T-helper 2 cell (primary cell): ENCODE measurements at regions not wholly inside any gene's neighbourhood (a gene's known extent, or its start where the extent isn't known, plus 50 kb on each side); places are given as distances from the start of the nearest gene placed in this dataset.
"Not testable (repeated sequence)": the region's sequence is repeated elsewhere in the genome, so short reads cannot be mapped to it uniquely, and the experiment has no call there.

Experiments used
- DNase-seq, 5 experiments: peaks; one replicate each; pipeline versions ENCODE4 v3.0.0 to v3.0.0-alpha.2; 2012 to 2022

- no peak for DNase-seq
Measured at GRCh38 chr14:38559711-38560110, 303.8 kb upstream of the CLEC14A start.

GRCh38 chr14:38557391-38557790, 301.5 kb upstream of the CLEC14A start:
- not testable (repeated sequence) for DNase-seq

DNA sequence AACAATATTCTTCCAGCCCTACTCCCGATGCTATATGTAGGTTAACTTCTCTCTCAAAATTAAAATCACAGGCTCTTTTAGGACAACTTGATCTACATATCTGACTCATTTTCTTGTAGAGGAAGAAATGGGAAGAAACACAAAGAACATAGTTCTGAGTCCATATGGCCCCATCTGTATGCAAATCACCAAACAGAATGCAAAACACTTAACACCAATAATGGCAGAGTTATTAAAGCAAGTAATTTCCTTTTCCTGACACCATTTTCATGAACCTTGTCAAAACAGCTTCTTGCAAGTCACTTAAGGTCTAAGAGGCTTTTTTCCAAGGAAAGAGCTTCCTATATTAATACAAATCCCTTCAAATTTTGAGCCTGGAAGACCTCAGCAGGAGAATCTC, 300.4 kb upstream of the CLEC14A start:
- no peak for DNase-seq

- no peak for DNase-seq
Measured at GRCh38 chr14:38554026-38554425, 298.1 kb upstream of the CLEC14A start.

DNA sequence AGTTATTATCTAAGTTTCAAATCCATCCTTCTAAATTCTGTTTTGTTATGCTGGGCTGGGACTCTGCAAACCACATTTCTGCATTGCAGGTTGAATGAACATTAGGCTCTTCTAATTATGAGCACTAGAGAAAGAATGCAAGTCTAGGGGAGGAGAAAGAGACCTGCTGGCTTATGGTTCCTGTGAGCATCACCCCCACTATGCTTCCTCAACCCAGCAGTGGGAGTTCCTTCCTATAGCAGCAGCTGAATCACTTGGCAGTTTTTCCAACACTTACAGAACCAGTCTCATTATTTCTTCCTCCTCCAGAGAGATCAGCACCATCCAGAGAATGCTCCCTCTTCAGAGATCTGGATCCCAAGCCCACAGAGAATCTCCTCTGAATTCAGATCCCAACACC, 297.7 kb upstream of the CLEC14A start:
- DNase-seq, result no peak

- peak in 1 of 5 experiments; percentile 25 for DNase-seq
Measured at GRCh38 chr14:38549564-38549963, 293.7 kb upstream of the CLEC14A start.

DNA sequence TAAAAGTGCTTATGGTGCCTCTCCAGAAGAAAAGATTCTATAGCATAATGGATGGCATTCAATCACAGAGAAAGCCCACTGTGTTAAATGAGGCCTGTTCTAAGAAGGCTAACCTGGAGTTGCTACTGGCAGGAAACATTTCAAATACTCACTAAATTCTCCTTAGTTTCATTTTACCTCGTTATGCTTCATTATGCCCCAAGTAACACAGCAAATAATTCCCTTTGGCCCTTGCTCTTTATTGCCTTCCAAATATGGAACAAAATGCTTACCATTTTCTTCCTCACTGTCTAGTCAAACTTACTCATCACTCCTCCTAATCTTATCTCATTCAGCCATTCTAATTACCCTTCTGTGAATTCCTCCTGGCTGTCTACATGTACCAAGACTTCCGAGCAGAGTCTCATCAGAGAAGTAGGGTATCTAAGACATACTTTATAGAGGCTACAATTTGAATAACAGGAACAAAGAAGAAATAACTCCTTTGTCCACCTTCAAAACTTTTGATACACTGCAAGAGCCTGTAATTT, 292.1 kb upstream of the CLEC14A start:
- DNase-seq, result no peak

DNA sequence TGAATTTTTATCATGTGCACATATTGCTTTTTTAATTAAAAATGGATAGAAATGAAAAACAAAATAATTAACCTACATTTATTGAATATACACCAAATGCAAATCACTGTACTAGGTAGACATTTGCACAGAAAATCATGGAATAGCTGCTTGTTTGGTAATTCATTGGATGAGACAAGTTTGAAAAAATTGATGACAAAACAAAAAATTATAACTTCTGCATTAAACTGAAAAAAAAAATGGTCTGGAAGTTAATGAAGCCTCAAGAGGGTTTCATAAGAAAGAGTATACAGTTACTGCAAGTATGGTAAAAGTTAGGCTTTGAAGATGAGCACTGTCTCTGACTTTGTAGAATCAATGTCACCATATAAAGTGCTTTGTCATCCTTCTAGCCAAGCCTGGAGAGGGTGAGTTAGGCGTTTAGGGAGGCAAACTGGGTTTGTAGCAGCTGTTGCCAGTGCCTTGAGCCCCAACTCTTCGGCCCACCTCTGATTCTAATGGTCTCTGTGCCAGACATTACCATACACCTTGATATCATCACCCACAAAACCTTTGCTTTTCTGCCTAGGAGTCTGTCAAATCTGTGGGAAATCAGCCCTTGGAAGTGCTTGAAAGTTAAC, 291.1 kb upstream of the CLEC14A start:
- DNase-seq, result no peak

DNA sequence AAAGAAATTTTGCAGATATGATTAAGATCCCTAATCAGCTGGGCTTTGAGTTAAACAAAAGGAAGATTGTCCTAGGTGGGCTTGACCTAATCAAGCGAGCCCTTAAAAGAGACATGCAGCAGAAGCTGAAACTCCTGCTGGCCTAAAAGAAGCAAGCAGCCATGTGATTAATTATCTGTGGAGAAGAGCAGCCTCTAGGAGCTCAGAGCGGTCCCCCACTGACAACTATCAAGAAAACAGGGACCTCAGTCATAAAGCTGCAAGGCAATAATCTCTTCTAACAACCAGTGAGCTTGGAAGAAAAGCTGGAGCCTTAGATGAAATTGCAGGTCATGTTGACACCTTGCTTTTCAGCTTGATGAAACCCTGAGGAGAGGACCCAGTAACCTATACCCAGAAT, 288.9 kb upstream of the CLEC14A start:
- DNase-seq, result no peak

DNA sequence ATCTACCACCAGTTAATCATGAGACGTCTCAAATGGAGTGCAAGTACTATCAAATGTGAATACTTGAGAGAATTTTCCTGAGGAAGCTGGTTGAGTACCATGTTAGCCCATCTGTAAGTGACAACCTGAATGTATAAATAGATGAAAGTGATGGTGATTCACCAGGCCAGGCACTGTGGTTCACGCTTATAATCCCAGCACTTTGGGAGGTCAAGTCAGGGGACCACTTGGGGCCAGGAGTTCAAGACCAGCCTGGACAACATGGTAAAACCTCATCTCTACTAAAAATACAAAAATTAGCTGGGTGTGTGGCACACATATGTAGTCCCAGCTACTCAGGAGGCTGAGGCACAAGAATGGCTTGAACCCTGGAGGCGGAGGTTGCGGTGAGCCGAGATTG, 288.0 kb upstream of the CLEC14A start:
- DNase-seq, result not testable (repeated sequence)

DNA sequence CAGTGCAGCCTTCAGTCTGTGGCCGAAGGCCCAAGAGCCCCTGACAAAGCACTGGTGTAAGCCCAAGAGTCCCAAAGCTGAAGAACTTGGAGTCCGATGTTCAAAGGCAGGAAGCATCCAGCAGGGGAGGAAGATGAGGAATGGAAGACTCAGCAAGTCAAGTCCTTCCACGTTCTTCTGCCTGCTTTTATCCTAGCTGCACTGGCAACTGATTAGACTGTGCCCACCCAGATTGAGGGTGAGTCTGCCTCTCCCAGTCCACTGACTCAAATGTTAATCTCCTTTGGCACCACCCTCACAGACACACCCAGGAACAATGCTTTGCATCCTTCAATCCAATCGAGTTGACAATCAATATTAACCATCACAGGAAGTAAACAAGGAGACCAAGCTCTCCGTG, 282.2 kb upstream of the CLEC14A start:
- DNase-seq, result not testable (repeated sequence)

GRCh38 chr14:38536376-38537038, 280.6 kb upstream of the CLEC14A start:
- DNase-seq, result no peak

DNA sequence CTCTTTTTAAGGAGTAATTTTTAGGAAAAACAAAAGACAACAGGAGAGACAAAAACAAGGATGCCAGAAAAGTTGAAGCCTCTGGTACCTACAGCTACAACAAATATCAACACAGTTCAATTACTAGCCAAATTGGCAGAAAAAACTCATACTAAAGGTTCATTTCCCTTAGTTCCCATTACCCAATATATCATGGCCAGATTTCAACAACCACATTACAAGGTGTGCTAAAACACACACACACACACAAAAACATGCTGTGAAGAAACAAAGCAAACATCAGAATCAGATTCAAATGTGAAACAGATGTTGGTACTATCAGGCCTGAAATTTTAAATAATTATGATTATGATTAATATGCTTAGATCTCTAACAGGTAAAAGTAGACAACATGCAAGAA, 272.7 kb upstream of the CLEC14A start:
- DNase-seq, result no peak

GRCh38 chr14:38527502-38527878, 271.6 kb upstream of the CLEC14A start:
- no peak for DNase-seq

DNA sequence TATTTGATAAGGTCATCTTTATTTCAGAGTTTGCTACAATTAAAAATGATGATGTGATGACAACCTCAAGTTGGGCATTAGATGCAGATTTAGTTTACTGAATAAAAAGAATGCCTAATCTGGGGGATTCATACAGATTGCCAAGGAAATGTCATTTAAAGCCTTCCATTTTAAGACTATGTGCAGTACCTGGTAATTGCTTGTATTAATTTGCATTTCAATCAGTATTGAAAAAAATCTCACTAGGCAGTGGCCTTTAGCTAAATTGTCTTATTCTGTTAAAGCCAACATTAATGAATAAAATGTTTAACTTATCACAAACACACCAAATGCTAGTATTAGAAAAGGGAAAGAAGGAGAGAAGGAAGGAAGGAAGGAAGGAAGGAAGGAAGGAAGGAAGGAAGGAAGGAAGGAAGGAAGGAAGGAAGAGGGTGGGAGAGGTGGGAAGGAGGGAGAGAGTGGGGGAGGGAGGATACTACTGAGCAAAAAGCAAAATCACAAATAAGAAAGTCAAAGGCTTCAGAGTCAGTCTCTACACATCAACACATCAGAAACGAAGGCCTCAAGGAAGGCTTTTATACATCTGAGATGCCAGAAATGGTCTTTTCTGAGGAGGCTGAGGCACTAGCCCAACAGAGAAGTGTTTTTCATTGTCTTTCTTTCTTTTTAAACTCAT, 271.1 kb upstream of the CLEC14A start:
- no peak for DNase-seq

- DNase-seq, result no peak
Measured at GRCh38 chr14:38524636-38525509, 269.0 kb upstream of the CLEC14A start.

GRCh38 chr14:38522724-38523123, 266.8 kb upstream of the CLEC14A start:
- DNase-seq, result no peak

DNA sequence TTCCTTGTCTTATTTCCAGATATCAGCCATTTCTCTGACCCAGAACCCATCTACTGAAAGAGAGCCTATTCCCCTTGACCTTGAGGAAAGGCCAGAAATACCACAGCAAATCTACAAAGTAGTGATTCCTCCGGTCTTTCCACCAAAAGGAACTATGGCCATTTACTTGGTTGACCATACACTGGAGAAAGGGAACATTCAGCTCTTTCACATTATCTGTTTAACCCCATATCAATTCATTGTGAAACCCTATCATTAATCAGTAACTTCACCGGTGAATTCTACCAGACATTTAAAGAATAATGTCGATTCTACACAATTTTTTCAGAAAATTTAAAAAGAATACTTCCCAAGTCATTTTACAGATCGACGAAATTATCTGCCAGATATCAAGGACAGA, 265.7 kb upstream of the CLEC14A start:
- no peak for DNase-seq

GRCh38 chr14:38517426-38517825, 261.5 kb upstream of the CLEC14A start:
- no peak for DNase-seq

GRCh38 chr14:38512236-38512635, 256.3 kb upstream of the CLEC14A start:
- DNase-seq, result no peak

DNA sequence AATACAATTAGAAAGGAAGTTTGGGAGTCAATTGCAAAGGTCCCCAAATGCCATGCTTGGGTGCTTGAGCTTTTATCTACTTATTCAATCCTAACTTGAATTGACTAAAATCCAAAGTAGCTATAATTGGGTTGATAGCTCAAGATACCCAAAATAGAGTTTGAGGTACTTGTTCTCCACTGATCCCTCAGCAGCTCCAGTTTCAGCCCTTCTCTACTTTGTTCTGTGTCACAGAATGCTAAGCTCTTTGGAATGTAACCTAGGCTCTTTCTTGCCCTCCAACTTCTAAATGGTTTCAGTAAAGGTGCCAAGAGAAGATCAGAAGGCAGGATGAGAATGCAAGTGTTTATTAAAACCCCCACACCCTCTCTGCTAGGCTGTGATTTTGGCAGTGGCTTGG, 251.4 kb upstream of the CLEC14A start:
- DNase-seq, result no peak

DNA sequence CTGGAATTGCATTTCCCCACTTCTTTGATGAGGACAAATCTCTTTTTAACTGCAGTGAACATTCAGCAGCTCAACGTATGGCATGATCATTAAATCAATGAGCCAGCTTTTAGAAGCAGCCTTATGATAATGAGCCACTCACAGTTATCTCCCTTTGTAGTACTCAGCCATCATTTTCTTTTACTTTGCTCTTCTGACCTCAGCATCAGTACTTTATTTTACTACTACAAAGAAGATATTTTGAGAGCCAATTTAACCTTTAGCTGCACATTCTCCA, 250.0 kb upstream of the CLEC14A start:
- DNase-seq, result no peak
